Astrocyte (in vitro differentiated cells and primary cell): ENCODE measurements at regions not wholly inside any gene's neighbourhood (a gene's known extent, or its start where the extent isn't known, plus 50 kb on each side); places are given as distances from the start of the nearest gene placed in this dataset.

ENCODE experiments used
- CTCF ChIP-seq: IDR thresholded peaks from 2 replicates; pipeline ENCODE4 v1.5.1; 2011; ENCODE audit warnings: low read depth, mild to moderate bottlenecking, inconsistent platforms, low read length, moderate library complexity; ENCODE audit not compliant: insufficient read depth
- EZH2 ChIP-seq: IDR thresholded peaks from 2 replicates; pipeline ENCODE4 v1.6.1; 2012; ENCODE audit warnings: mild to moderate bottlenecking, low read length, inconsistent platforms; ENCODE audit not compliant: insufficient read depth

- TF ChIP-seq CTCF, result no peak
- TF ChIP-seq EZH2, result no peak
These were observed 75.6 kb downstream of the GRIN2B start for GRCh38 chr12:13905794-13906193.
